ENCODE measurements at regions not wholly inside any gene's neighbourhood (a gene's known extent, or its start where the extent isn't known, plus 50 kb on each side); places are given as distances from the start of the nearest gene placed in this dataset.

DNA sequence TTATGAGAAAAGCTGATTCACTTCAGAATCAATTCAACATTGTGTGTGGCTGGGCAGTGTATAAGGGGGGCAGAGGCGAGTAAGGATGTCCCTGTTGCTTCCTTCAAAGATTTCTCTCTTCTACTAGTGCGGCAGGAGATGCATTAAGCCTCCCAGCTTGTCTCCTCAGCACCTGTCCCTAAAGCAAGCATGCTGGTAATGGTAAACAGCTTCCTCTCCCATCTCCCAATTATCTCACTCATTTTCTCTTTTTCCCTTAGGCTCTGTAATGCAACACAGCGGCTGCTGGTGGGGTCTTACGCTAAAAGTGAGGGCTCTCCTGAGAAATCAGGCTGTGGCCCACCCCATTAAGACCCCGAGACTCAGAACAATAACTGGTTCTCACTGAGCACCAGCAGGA is 306.4 kb upstream of the ROPN1 start:
- TF ChIP-seq, protein P1, sequence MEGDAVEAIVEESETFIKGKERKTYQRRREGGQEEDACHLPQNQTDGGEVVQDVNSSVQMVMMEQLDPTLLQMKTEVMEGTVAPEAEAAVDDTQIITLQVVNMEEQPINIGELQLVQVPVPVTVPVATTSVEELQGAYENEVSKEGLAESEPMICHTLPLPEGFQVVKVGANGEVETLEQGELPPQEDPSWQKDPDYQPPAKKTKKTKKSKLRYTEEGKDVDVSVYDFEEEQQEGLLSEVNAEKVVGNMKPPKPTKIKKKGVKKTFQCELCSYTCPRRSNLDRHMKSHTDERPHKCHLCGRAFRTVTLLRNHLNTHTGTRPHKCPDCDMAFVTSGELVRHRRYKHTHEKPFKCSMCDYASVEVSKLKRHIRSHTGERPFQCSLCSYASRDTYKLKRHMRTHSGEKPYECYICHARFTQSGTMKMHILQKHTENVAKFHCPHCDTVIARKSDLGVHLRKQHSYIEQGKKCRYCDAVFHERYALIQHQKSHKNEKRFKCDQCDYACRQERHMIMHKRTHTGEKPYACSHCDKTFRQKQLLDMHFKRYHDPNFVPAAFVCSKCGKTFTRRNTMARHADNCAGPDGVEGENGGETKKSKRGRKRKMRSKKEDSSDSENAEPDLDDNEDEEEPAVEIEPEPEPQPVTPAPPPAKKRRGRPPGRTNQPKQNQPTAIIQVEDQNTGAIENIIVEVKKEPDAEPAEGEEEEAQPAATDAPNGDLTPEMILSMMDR (conservative IDR thresholded peaks at IDR 0.05): no peak
- no peak for TF ChIP-seq ZFX (IDR thresholded peaks at IDR 0.05)
